H1 (cell line): ENCODE measurements at regions not wholly inside any gene's neighbourhood (a gene's known extent, or its start where the extent isn't known, plus 50 kb on each side); places are given as distances from the start of the nearest gene placed in this dataset.

Experiments
- RNF2 ChIP-seq: fragments of 200-900, 300-1000 bp; sonication (generic); IDR thresholded peaks from 2 replicates; pipeline ENCODE4 v1.7.1; 2016; ENCODE audit warnings: borderline replicate concordance, low read depth, mild to moderate bottlenecking, antibody characterized with exemption, low read length; ENCODE audit not compliant: poor library complexity, severe bottlenecking; ENCODE audit errors: missing control alignments
- TAF7 ChIP-seq: optimal IDR thresholded peaks from 2 replicates; pipeline ENCODE3; 2011; ENCODE audit warnings: low read depth, mild to moderate bottlenecking, inconsistent platforms, low read length, moderate library complexity, borderline replicate concordance

GRCh38 chr10:61021926-61022325 lies 77.9 kb upstream of the RHOBTB1 start (continued):
- TF ChIP-seq TAF7 (no peak), RNF2 (no peak)
